Activated CD8-positive, alpha-beta T cell treated with anti-CD3 and anti-CD28 coated beads for 36 hours (primary cell): ENCODE measurements at regions not wholly inside any gene's neighbourhood (a gene's known extent, or its start where the extent isn't known, plus 50 kb on each side); places are given as distances from the start of the nearest gene placed in this dataset.

ENCODE experiments used
- ATAC-seq: fragments of 200-7000 bp; cut with Tn5 transposase; one replicate; pipeline ENCODE4 v1.10.0; 2021; ENCODE audit warnings: mild to moderate bottlenecking, moderate library complexity
- CTCF ChIA-PET: fragments of 350-600 bp; sonication (Branson Sonifier 250); formaldehyde crosslinking; loops from one replicate; lab custom pipeline; 2021; ENCODE audit warnings: antibody characterized with exemption; lab: Charles Lee
- POLR2A ChIA-PET: fragments of 350-600 bp; sonication (Branson Sonifier 250); formaldehyde crosslinking; loops from one replicate; lab custom pipeline; 2021; ENCODE audit warnings: antibody characterized with exemption; lab: Charles Lee
- DNase-seq: peaks from one replicate; pipeline ENCODE4 v3.0.0-alpha.2; 2020
- H3K27ac Mint-ChIP-seq: one replicate; pipeline ENCODE4 v1.8.0; 2021; ENCODE audit warnings: mild to moderate bottlenecking, mixed read lengths
- H3K27me3 Mint-ChIP-seq: one replicate; pipeline ENCODE4 v1.8.0; 2021; ENCODE audit warnings: mixed read lengths
- H3K36me3 Mint-ChIP-seq: one replicate; pipeline ENCODE4 v1.8.0; 2021; ENCODE audit warnings: low read depth, mixed read lengths
- H3K4me1 Mint-ChIP-seq: one replicate; pipeline ENCODE4 v1.8.0; 2021; ENCODE audit warnings: low read depth, mixed read lengths
- H3K4me3 Mint-ChIP-seq: one replicate; pipeline ENCODE4 v1.8.0; 2021; ENCODE audit warnings: mild to moderate bottlenecking, moderate library complexity, mixed read lengths
- H3K9me3 Mint-ChIP-seq: one replicate; pipeline ENCODE4 v1.8.0; 2021; ENCODE audit warnings: mixed read lengths
- CTCF ChIP-seq: fragments of 200-600 bp; IDR thresholded peaks from one replicate; pipeline ENCODE4 v1.8.0; 2022; ENCODE audit warnings: antibody characterized with exemption, mild to moderate bottlenecking
- intact Hi-C: fragments of 100-400 bp; cut with micrococcal nuclease; formaldehyde crosslinking; loops from one replicate; pipeline ENCODE4 v1.10.0; 2022

- intact Hi-C loops = no loop called here
- ChIA-PET CTCF (no interaction called here), POLR2A (no interaction called here)
- no peaks in the 10 kb centered on the region for H3K36me3 Mint-ChIP-seq
- H3K4me3 Mint-ChIP-seq = no peak overlapping the region
- no peak for DNase-seq
- no peaks in the 10 kb centered on the region for H3K9me3 Mint-ChIP-seq
- peaks cover 9% of the 10 kb centered on the region for H3K27me3 Mint-ChIP-seq
- TF ChIP-seq CTCF = no peak
- no peak for ATAC-seq
- no peaks in the 10 kb centered on the region for H3K4me1 Mint-ChIP-seq
- no peak overlapping the region for H3K27ac Mint-ChIP-seq
Measured at GRCh38 chr2:120685066-120685973, 50.3 kb upstream of the GLI2 start.
